KOPT-K1 (cell line): ENCODE measurements at regions not wholly inside any gene's neighbourhood (a gene's known extent, or its start where the extent isn't known, plus 50 kb on each side); places are given as distances from the start of the nearest gene placed in this dataset.

ENCODE experiments used
- H3K27ac ChIP-seq: fragments of 200-600 bp; sonication (generic); 2 replicates; pipeline ENCODE4 v1.5.1; 2016; ENCODE audit warnings: antibody characterized with exemption, mild to moderate bottlenecking, low read depth, low read length; ENCODE audit not compliant: poor library complexity, severe bottlenecking
- H3K36me3 ChIP-seq: fragments of 200-600 bp; sonication (generic); 2 replicates; pipeline ENCODE4 v1.5.1; 2017; ENCODE audit warnings: antibody characterized with exemption, mild to moderate bottlenecking, low read length, moderate library complexity; ENCODE audit not compliant: insufficient read depth
- H3K9me3 ChIP-seq: fragments of 200-600 bp; sonication (generic); 2 replicates; pipeline ENCODE4 v1.5.1; 2017; ENCODE audit warnings: antibody characterized with exemption, low read length, mild to moderate bottlenecking; ENCODE audit not compliant: insufficient read depth, poor library complexity, severe bottlenecking

DNA sequence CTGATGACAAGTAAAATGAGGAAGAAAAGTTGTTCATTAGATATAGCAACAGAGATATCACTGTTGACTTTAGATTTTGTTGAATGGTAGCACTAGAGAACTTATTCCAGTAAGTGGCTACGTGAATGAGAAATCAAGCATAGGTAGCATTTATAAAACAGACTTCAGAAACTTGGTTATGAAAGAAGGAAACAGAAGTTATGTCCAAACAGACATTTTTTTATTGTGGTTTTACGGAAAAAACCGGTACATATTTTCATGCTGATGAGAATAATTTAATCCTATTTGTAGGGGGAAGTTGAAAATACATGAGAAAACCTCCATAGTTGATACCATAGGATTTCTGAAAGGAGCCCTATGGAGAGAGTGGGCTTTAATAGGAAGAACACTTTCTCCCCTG lies 325.7 kb upstream of the SLC10A2 start:
- H3K9me3 ChIP-seq, result no peaks in the 10 kb centered on the region
- no peak overlapping the region for H3K27ac ChIP-seq
- no peaks in the 10 kb centered on the region for H3K36me3 ChIP-seq

GRCh38 chr13:103388839-103389238 lies 322.6 kb upstream of the SLC10A2 start:
- no peaks in the 10 kb centered on the region for H3K9me3 ChIP-seq
- H3K27ac ChIP-seq, result no peak overlapping the region
- no peaks in the 10 kb centered on the region for H3K36me3 ChIP-seq

DNA sequence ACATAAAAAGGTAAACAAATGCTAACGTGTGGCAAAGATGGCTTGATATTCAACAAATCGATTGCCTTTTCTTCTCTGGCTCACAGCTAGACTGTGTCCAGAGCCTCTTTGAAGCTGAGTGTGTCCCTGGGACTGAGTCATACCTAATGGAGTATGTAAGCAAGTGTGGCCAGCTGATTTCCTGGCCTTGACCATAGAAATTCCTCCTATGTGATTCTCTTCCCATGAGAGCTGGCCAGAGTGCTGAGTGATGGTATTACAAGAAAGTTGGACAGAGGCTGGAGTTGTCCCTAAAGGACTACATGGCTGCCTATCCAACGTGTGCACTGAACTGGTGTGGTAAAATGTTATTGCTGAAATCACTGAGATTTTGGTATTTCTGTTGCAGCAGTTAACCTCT lies 320.1 kb upstream of the SLC10A2 start:
- no peaks in the 10 kb centered on the region for H3K36me3 ChIP-seq
- no peak overlapping the region for H3K27ac ChIP-seq
- peaks cover 8% of the 10 kb centered on the region for H3K9me3 ChIP-seq

DNA sequence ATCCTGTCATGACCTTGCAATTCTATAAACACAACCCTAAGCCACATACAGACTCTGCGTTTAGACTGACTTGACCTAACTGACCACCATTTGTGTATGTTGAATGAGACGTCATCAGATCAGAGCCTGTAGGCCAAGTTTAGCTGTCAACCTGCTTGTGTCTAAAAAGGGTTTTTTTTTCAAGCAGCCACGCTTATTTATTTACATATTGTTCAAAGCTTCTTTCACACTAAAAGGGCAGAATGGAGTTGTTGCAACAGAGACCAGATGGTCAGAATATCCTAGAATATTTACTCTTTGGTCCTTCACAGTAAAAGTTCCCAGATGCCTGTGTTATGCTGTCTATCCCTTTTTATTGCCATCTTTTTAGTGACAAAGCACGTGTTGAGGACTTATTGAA lies 307.7 kb upstream of the SLC10A2 start:
- Histone ChIP-seq H3K9me3 (no peaks in the 10 kb centered on the region), H3K27ac (no peak overlapping the region), H3K36me3 (no peaks in the 10 kb centered on the region)

GRCh38 chr13:103371271-103371670 lies 305.1 kb upstream of the SLC10A2 start:
- no peak overlapping the region for H3K27ac ChIP-seq

DNA sequence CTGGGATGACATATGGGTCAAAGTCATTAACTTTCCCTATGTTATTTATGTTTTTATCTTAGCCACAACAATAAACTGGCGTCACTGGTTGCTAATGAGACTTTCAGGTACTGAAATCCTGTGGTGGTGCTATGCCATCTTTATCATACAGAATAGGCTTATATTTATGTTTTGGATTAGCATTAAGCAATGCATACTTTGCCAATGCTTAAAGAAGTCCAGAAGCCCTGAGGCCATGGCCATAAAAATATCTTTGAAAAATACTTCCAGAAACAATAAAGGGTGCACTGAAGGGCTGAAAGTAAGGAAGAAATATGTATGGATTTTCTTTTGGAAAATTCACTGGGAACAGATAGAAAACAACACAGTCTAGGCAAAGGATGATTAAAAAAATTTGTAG lies 304.6 kb upstream of the SLC10A2 start:
- H3K9me3 ChIP-seq, result no peaks in the 10 kb centered on the region
- H3K27ac ChIP-seq, result no peak overlapping the region
- no peaks in the 10 kb centered on the region for H3K36me3 ChIP-seq

More at GRCh38 chr13:103371271-103371670, 305.1 kb upstream of the SLC10A2 start:
- Histone ChIP-seq H3K9me3 (no peaks in the 10 kb centered on the region), H3K36me3 (no peaks in the 10 kb centered on the region)

- Histone ChIP-seq H3K27ac (no peak overlapping the region), H3K9me3 (no peaks in the 10 kb centered on the region), H3K36me3 (no peaks in the 10 kb centered on the region)
These were observed 292.2 kb upstream of the SLC10A2 start for GRCh38 chr13:103358255-103358932.

DNA sequence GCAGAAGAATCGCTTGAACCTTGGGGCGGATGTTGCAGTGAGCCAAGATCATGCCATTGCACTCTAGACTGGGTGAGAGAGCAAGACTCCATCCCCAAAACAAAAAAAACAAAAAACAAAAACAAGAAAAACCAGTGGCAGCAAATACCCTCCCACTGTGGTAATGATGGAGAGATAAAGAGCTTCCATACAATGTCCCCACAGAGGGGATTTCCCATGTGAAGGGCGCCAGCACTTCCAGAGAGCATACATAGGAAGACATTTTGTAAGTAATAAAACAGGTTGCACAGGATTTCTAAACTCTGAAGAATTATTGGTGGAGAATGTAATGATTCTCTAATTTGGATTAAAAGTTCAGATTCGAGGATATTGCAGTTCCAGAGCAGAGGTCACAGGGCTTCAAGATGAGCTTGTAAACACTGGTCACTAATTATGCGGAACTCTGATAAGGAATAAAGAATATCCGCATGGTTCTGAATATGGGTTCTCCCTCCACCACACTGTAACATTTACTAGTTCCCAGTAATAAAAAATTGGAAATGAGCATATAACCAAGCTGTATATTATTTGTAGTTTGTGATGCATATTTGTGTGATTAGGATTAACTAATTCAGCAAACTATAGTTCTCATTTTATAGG lies 290.1 kb upstream of the SLC10A2 start:
- H3K27ac ChIP-seq, result no peak overlapping the region
- no peaks in the 10 kb centered on the region for H3K9me3 ChIP-seq
- H3K36me3 ChIP-seq, result no peaks in the 10 kb centered on the region

GRCh38 chr13:103354171-103354570 lies 288.0 kb upstream of the SLC10A2 start:
- no peak overlapping the region for H3K27ac ChIP-seq
- no peaks in the 10 kb centered on the region for H3K9me3 ChIP-seq
- H3K36me3 ChIP-seq, result no peaks in the 10 kb centered on the region

DNA sequence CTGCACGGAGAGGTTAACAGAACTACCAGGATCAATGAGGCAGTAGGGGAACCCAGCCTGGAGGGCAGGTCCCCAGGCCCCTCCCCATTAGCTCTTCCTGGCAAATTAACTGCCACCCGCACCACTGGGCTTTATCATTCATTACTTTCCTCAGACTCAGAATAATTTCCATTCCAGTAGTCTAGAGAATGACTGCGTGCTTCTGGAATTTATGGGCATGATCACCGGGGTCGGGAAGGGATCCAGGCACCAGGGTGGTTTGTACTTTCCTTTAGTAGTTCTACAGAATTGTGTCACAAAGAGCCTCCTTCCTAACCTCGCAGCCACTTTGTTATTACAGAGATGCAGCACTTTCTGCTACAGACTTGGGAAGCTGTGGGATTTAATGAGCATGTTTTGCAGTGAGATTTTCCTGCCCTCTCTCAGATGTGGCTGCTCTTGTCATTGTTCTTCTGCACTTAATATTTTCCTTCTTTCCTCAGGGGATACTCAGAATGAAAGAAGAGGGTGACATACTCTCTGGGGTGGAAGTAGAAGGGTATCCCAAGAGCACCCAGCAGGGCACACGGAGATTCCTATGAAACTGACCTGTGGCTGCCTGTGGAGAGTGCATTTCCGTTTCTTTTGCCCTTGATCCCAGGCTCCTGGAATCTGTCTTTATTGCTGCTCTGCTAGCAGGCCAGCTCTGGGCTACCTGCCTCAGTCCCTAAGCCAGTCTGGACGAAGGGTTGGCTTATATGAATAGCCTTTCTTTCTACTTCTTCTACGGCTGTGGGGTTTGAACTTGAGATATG lies 285.0 kb upstream of the SLC10A2 start:
- no peaks in the 10 kb centered on the region for H3K36me3 ChIP-seq
- H3K9me3 ChIP-seq, result no peaks in the 10 kb centered on the region
- H3K27ac ChIP-seq, result no peak overlapping the region

DNA sequence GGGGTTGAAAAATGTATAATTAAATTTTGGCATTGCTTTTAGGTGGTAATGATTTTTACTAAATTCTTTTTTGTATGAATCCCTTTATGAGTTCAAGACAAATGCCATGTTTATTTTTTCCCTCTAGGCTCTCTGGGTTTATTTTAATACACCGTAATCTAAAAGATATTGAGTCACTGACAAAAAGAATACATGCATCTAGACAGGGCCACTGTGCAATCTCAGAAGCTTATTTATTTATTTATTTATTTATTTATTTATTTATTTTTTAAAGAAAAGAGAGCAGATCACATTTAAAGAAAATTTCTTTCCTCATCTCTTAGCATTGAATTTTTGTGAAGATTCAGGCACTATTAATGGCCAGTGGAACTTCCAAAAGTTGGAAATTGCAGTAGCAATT lies 283.9 kb upstream of the SLC10A2 start:
- no peaks in the 10 kb centered on the region for H3K36me3 ChIP-seq
- no peak overlapping the region for H3K27ac ChIP-seq
- peaks cover 1% of the 10 kb centered on the region for H3K9me3 ChIP-seq

DNA sequence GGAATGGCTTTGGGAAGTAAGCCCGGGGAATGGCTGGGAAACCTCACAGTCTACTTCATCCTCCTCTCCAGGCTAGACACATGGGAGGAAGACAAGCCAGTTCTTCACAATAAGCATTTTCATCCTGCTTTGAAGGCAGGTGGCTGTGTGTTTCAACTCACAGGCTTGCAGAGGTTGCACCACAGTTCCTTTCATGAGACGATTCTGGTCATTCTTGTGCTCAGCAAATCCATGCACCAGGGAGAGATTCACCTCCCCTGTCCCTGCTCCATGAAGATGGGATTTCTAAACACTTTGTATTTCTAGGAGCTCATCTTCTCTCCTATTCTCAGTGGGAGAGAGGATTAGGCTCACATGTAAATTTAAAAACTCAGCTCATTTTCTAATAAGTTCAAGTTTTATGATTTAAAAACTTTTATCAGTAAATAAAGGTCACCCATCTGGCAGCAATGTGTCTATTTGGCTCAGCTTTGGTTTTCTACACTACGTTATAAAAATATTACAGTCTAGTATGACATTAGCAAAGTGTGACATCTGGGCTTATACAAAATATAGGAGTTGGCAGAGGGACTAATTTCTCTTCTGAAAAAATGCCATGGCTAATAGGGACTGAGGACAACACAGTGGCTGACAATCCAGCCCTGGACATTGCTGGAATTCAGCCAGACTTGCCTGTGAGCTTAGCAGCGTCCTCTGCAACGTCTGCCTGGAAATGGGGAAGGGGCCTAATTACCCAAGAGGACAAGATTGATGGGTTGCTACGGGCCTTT lies 283.2 kb upstream of the SLC10A2 start:
- Histone ChIP-seq H3K27ac (no peak overlapping the region), H3K36me3 (no peaks in the 10 kb centered on the region), H3K9me3 (peaks cover 9% of the 10 kb centered on the region)

DNA sequence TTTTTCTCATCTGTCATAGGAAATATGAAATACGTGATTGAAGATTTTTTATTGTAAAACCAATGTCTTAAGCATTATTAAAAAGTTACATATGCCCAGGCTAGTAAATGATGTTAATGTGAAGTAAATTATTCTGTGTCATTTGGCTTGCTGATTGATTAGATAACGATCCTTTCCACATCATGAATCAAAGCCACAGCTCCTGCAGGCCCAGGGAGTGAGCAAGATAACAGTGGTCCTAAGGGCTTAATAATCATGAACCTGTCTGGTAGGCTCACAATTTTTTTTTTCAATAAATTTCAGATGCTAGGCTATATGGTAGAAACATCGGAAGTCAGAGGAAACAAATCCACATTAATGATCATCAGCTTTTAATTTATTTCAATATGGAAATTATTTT lies 269.0 kb upstream of the SLC10A2 start:
- no peaks in the 10 kb centered on the region for H3K9me3 ChIP-seq
- H3K27ac ChIP-seq, result no peak overlapping the region
- no peaks in the 10 kb centered on the region for H3K36me3 ChIP-seq

DNA sequence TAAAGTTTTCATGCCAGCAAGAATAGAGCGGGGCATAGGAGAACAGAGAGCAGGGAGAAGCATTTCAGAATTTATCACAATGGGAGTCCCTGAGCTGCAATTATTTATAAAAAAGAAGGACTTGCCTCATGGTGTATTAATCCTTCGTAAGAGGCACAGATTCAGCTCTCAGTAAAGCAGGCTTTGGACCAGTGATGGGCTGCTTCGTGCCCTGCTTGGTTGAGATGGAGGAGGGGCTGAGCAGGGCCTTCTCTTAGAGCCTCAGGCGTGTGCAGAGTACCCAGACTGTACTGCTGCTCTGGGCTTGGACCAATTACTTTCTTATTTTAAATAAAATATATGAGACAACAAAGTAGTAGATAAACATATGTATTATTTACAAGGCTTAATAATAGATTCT lies 265.7 kb upstream of the SLC10A2 start:
- H3K27ac ChIP-seq, result no peak overlapping the region
- no peaks in the 10 kb centered on the region for H3K9me3 ChIP-seq
- H3K36me3 ChIP-seq, result no peaks in the 10 kb centered on the region

GRCh38 chr13:103328899-103329298 lies 262.7 kb upstream of the SLC10A2 start:
- Histone ChIP-seq H3K9me3 (no peaks in the 10 kb centered on the region), H3K27ac (no peak overlapping the region), H3K36me3 (no peaks in the 10 kb centered on the region)
